ENCODE measurements at regions not wholly inside any gene's neighbourhood (a gene's known extent, or its start where the extent isn't known, plus 50 kb on each side); places are given as distances from the start of the nearest gene placed in this dataset.

GRCh38 chr4:11894977-11895376 lies 466.3 kb upstream of the HS3ST1 start:
- TF ChIP-seq CTCF (IDR thresholded peaks at IDR 0.05; ENCODE audit: insufficient read depth, low read length): no peak
- H3K4me3 ChIP-seq (ENCODE audit: low read depth, low read length): no peak overlapping the region
- DNase-seq (ENCODE audit: low read depth): peak; percentile 72

GRCh38 chr4:11894221-11894620 lies 465.5 kb upstream of the HS3ST1 start:
- peak; percentile 15 for DNase-seq (ENCODE audit: low read depth)
- TF ChIP-seq CTCF (IDR thresholded peaks at IDR 0.05; ENCODE audit: insufficient read depth, low read length): no peak
- no peak overlapping the region for H3K4me3 ChIP-seq (ENCODE audit: low read depth, low read length)

- no peak for TF ChIP-seq CTCF (IDR thresholded peaks at IDR 0.05; ENCODE audit: insufficient read depth, low read length)
- no peak for DNase-seq (ENCODE audit: low read depth)
- no peak overlapping the region for H3K4me3 ChIP-seq (ENCODE audit: low read depth, low read length)
Observed at GRCh38 chr4:11889099-11889498, 460.4 kb upstream of the HS3ST1 start.

- no peak for TF ChIP-seq CTCF (IDR thresholded peaks at IDR 0.05; ENCODE audit: insufficient read depth, low read length)
- DNase-seq (ENCODE audit: low read depth): no peak
- no peak overlapping the region for H3K4me3 ChIP-seq (ENCODE audit: low read depth, low read length)
Observed at GRCh38 chr4:11881947-11882346, 453.3 kb upstream of the HS3ST1 start.

- no peak for TF ChIP-seq CTCF (IDR thresholded peaks at IDR 0.05; ENCODE audit: insufficient read depth, low read length)
- no peak overlapping the region for H3K4me3 ChIP-seq (ENCODE audit: low read depth, low read length)
- no peak for DNase-seq (ENCODE audit: low read depth)
Observed at GRCh38 chr4:11881364-11881763, 452.7 kb upstream of the HS3ST1 start.

GRCh38 chr4:11878241-11878640 lies 449.5 kb upstream of the HS3ST1 start:
- DNase-seq (ENCODE audit: low read depth): no peak
- no peak overlapping the region for H3K4me3 ChIP-seq (ENCODE audit: low read depth, low read length)
- TF ChIP-seq CTCF (IDR thresholded peaks at IDR 0.05; ENCODE audit: insufficient read depth, low read length): no peak

GRCh38 chr4:11876104-11876503 lies 447.4 kb upstream of the HS3ST1 start:
- DNase-seq (ENCODE audit: low read depth): no peak
- H3K4me3 ChIP-seq (ENCODE audit: low read depth, low read length): no peak overlapping the region
- no peak for TF ChIP-seq CTCF (IDR thresholded peaks at IDR 0.05; ENCODE audit: insufficient read depth, low read length)
